BLaER1 (cell line): ENCODE measurements at regions not wholly inside any gene's neighbourhood (a gene's known extent, or its start where the extent isn't known, plus 50 kb on each side); places are given as distances from the start of the nearest gene placed in this dataset.

Experiments
- H3K27ac ChIP-seq: shearing (Covaris generic); formaldehyde crosslinking; 2 replicates; pipeline ENCODE4 v1.8.1; 2022
- H3K27me3 ChIP-seq: shearing (Covaris generic); formaldehyde crosslinking; 2 replicates; pipeline ENCODE4 v1.8.1; 2022
- H3K36me3 ChIP-seq: shearing (Covaris generic); formaldehyde crosslinking; 2 replicates; pipeline ENCODE4 v1.8.1; 2022
- H3K4me1 ChIP-seq: shearing (Covaris generic); formaldehyde crosslinking; 2 replicates; pipeline ENCODE4 v1.8.1; 2022
- H3K4me2 ChIP-seq: shearing (Covaris generic); formaldehyde crosslinking; 2 replicates; pipeline ENCODE4 v1.8.1; 2022
- H3K4me3 ChIP-seq: shearing (Covaris generic); formaldehyde crosslinking; 2 replicates; pipeline ENCODE4 v1.8.1; 2022
- H3K9ac ChIP-seq: shearing (Covaris generic); formaldehyde crosslinking; 2 replicates; pipeline ENCODE4 v1.8.1; 2022
- H3K9me3 ChIP-seq: shearing (Covaris generic); formaldehyde crosslinking; 2 replicates; pipeline ENCODE4 v1.8.1; 2022
- H4K20me1 ChIP-seq: shearing (Covaris generic); formaldehyde crosslinking; 2 replicates; pipeline ENCODE4 v1.8.1; 2022
- Cebpa-rat ChIP-seq: shearing (Covaris generic); IDR thresholded peaks from 2 replicates; pipeline ENCODE4 v1.8.1; 2022

DNA sequence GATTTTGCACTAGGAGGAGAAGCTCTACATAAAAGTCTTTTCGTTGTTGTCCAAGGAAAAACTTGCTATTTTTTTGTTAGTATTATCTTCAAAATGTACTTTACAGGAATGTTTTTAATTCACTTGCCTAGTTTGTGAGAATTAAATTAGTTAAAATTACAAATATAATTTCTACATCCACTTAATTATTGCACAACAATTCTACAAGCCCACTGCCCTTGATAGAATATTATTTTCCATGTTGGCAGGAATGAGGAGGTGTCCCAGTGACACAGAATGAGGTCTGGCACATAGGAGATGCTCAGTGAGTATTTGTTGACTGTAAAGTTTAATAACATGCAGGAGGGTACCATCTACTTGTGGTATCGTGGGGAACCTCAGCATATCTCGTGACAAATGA, 255.4 kb downstream of the SDHAF3 start:
- H3K9ac ChIP-seq: no peak overlapping the region
- no peaks in the 10 kb centered on the region for H3K36me3 ChIP-seq
- no peaks in the 10 kb centered on the region for H4K20me1 ChIP-seq
- no peaks in the 10 kb centered on the region for H3K27me3 ChIP-seq
- H3K4me3 ChIP-seq: no peak overlapping the region
- H3K9me3 ChIP-seq: no peaks in the 10 kb centered on the region
- H3K27ac ChIP-seq: no peak overlapping the region
- no peak for TF ChIP-seq Cebpa-rat
- no peaks in the 10 kb centered on the region for H3K4me1 ChIP-seq
- no peak overlapping the region for H3K4me2 ChIP-seq

DNA sequence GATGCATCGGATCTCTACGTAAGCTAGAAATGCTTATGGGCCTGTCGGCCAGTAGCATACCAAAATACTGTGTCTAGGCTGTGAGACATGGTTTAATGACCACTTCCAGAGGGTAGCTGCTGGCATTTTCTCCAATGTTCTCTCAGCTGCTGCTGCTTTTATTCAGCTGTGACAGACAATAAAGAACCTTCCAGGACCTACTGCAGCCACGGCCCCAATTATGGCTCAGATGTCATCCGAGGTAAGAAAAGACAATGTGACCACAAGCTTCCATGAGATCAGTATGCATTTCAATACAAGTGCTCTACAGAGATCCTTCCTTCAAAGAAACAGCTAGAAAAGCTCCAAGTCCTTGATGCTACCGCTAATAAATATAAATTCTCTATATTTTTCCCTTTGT, 256.2 kb downstream of the SDHAF3 start:
- H3K27ac ChIP-seq: no peak overlapping the region
- no peaks in the 10 kb centered on the region for H3K36me3 ChIP-seq
- no peaks in the 10 kb centered on the region for H3K4me1 ChIP-seq
- no peak for TF ChIP-seq Cebpa-rat
- H4K20me1 ChIP-seq: no peaks in the 10 kb centered on the region
- no peaks in the 10 kb centered on the region for H3K27me3 ChIP-seq
- H3K9me3 ChIP-seq: no peaks in the 10 kb centered on the region
- H3K4me2 ChIP-seq: no peak overlapping the region
- no peak overlapping the region for H3K4me3 ChIP-seq
- H3K9ac ChIP-seq: no peak overlapping the region

DNA sequence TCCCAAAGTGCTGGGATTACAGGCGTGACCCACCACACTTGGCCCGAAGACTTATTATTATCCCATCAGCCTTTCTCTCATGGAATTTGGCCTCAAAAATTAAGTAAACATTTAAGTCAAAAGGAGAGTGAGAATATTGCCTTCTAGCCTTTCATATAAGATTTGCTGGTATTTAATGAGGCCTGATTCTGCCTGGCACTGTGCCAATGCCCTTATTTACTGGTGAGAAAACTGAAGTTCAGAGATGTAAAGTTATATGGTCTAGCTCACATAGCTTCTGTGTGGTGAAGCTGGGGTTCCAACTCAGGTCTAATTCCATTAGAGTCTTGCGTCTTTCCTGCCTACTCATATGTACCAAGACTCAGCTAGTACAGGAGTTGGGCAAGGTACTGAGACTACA, 260.2 kb downstream of the SDHAF3 start:
- Histone ChIP-seq H3K36me3 (no peaks in the 10 kb centered on the region), H3K4me3 (no peak overlapping the region), H3K9ac (no peak overlapping the region), H3K27me3 (no peaks in the 10 kb centered on the region), H3K9me3 (no peaks in the 10 kb centered on the region), H3K4me2 (no peak overlapping the region), H4K20me1 (no peaks in the 10 kb centered on the region), H3K4me1 (no peaks in the 10 kb centered on the region), H3K27ac (no peak overlapping the region)
- TF ChIP-seq Cebpa-rat: no peak

DNA sequence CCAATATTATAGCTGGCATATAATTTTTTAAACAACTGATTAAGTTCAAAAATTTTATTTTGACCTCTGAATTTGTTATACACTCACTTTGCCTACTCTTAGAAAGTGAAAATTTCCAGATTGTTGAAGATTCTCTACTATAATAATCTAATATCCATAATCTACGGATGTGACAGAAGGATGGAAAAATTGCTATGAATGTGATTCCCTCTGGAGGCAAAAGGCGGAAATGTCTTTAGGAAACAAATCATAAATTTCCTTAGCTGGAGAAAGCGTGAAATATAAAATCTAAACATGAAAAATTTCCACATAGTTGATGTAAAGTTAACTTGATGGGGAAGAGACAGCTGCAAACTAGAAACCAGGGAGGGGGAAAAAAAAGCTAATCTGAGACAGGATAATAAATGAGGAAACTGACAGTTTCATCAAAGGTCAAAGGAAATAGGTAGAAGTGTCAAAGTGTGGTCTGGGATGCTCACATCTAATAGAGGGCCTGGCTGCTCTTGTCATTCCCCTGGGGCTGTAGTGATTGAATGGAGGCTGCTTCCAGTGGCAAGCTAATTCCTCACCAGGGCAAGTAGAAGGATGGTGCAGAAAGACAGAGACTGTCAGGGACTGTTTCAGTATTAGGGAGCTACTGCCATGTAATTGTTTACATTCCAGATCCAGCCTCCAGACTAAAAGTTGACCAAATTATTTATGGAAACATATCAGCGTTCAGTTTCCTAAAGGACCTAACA, 264.5 kb downstream of the SDHAF3 start:
- Histone ChIP-seq H4K20me1 (no peaks in the 10 kb centered on the region), H3K9ac (no peak overlapping the region), H3K36me3 (no peaks in the 10 kb centered on the region), H3K9me3 (no peaks in the 10 kb centered on the region), H3K4me1 (no peaks in the 10 kb centered on the region), H3K4me3 (no peak overlapping the region), H3K4me2 (no peak overlapping the region), H3K27ac (no peak overlapping the region), H3K27me3 (no peaks in the 10 kb centered on the region)
- TF ChIP-seq Cebpa-rat: no peak

DNA sequence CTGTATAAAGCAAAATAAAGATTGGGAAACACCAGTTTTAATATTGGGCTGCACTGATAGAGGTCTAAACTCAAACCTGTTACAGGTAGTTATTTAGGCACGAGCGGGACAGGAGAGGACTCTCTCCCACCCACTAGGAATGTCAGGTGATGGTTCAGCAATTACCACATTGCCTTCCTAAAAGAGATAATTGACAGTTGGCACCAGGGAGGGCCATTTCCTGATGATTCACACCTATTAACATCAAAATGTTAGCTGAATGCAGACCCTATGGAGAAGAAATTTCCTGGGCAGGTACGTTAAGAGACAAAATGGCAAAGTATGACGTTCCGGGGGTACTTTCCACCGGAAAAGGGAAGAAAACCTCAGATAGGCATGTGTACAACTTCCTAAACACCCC, 272.6 kb downstream of the SDHAF3 start:
- Histone ChIP-seq H3K9me3 (no peaks in the 10 kb centered on the region), H3K4me3 (no peak overlapping the region), H3K27me3 (no peaks in the 10 kb centered on the region), H4K20me1 (no peaks in the 10 kb centered on the region), H3K36me3 (no peaks in the 10 kb centered on the region), H3K4me1 (no peaks in the 10 kb centered on the region), H3K4me2 (no peak overlapping the region), H3K27ac (no peak overlapping the region), H3K9ac (no peak overlapping the region)
- TF ChIP-seq Cebpa-rat: no peak

DNA sequence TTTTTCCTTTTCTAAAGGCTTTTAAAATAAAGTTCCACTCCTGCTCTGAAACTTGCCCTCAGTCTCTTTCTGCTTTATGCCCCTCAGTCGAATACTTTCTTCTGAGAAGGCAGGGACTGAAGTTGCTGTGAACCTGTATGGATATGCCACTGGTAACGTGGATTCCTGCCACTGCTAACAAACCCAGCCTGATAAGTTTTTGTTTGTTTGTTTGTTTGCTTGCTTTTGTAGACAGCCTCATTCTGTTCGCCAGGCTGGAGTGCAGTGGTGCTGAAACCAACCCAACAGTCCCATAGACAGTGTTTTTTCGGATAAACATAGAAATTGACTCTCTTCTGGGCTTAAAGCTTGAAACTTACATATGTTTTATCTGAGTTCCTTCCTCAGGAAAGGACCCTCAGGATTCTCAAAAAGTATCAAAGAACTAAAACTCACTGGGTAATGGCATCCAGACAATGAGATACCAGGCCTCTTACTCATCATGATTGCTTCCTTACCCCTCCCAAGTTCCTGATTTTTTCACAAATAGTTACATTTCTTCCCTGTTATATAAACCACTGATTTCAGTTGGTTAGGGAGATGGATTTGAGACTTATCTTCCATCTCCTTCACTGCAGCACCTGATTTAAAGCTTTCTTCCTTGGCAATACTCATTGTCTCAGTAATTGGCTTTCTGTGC, 273.6 kb downstream of the SDHAF3 start:
- Histone ChIP-seq H4K20me1 (no peaks in the 10 kb centered on the region), H3K9ac (no peak overlapping the region), H3K4me2 (no peak overlapping the region), H3K4me1 (no peaks in the 10 kb centered on the region), H3K9me3 (no peaks in the 10 kb centered on the region), H3K36me3 (no peaks in the 10 kb centered on the region), H3K4me3 (no peak overlapping the region), H3K27ac (no peak overlapping the region), H3K27me3 (no peaks in the 10 kb centered on the region)
- no peak for TF ChIP-seq Cebpa-rat

DNA sequence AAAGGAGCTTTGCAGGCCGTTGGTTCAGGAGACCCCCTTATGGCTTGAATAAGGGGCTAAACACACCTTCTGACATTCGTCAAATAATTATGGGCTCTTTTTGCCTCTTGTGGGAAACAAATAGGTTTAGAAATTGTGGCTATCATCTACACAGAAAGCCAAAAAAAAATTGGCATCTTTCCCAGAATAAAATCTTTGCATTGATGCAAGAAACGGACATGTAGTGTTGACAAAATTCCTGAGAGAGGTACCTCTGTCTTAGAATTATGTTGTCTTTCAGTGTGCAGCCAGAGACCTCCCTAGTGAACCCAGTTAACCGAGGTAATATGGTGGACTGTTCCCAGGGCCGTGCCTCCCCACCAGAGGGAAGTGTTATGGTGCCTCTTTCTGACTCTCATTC, 283.9 kb downstream of the SDHAF3 start:
- no peak for TF ChIP-seq Cebpa-rat
- H3K9me3 ChIP-seq: no peaks in the 10 kb centered on the region
- no peaks in the 10 kb centered on the region for H3K36me3 ChIP-seq

DNA sequence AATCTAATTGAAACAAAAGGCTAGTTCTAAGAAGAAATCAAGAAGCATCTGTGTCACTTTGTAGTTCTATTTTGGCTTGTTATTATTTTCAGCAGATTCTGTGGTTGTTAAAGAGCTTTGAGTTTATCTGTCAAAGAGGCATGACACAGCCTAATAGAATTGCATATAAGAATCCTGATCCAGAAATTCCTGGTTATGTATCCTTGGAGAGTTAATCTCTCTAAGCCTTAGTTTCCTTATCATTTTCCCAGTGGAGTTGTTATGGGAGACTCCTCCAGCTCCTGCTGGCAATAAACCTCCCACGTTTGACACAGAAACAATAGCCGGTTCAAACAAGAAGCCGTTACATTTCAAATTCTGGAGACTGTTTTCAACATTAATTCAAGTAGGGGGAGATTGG, 288.3 kb downstream of the SDHAF3 start:
- H3K4me3 ChIP-seq: no peak overlapping the region
- no peaks in the 10 kb centered on the region for H3K27me3 ChIP-seq
- H3K4me1 ChIP-seq: no peaks in the 10 kb centered on the region
- H3K4me2 ChIP-seq: no peak overlapping the region
- no peaks in the 10 kb centered on the region for H3K9me3 ChIP-seq
- H3K36me3 ChIP-seq: no peaks in the 10 kb centered on the region
- H3K9ac ChIP-seq: no peak overlapping the region
- TF ChIP-seq Cebpa-rat: no peak
- no peak overlapping the region for H3K27ac ChIP-seq
- H4K20me1 ChIP-seq: no peaks in the 10 kb centered on the region

More for the DNA sequence above, 283.9 kb downstream of the SDHAF3 start:
- no peak overlapping the region for H3K9ac ChIP-seq
- no peaks in the 10 kb centered on the region for H3K27me3 ChIP-seq
- H3K4me2 ChIP-seq: no peak overlapping the region
- no peaks in the 10 kb centered on the region for H3K4me1 ChIP-seq
- H3K4me3 ChIP-seq: no peak overlapping the region
- no peak overlapping the region for H3K27ac ChIP-seq
- H4K20me1 ChIP-seq: no peaks in the 10 kb centered on the region

DNA sequence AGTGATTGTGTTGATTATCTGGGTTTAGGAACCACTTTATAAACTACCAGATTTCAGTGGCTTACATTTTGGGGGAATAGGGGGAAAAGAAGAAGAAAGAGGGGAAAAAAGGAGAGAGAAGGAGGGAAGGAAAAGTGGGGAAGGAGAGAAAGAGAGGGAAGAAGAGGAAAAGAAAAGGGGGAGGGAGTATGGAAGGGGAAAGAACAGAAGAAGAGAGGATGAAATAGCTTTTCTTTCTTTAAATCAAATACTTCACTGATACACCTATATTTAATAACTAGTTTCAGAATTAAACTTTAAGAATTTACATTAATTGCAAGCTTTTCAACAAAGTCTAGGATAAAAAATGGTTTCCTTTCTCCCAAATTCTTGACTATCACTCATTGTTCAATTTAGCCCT, 289.6 kb downstream of the SDHAF3 start:
- no peak overlapping the region for H3K27ac ChIP-seq
- H4K20me1 ChIP-seq: no peaks in the 10 kb centered on the region
- no peak overlapping the region for H3K9ac ChIP-seq
- H3K4me3 ChIP-seq: no peak overlapping the region
- no peaks in the 10 kb centered on the region for H3K4me1 ChIP-seq
- no peak for TF ChIP-seq Cebpa-rat
- no peaks in the 10 kb centered on the region for H3K36me3 ChIP-seq
- H3K27me3 ChIP-seq: no peaks in the 10 kb centered on the region
- no peaks in the 10 kb centered on the region for H3K9me3 ChIP-seq
- H3K4me2 ChIP-seq: no peak overlapping the region

DNA sequence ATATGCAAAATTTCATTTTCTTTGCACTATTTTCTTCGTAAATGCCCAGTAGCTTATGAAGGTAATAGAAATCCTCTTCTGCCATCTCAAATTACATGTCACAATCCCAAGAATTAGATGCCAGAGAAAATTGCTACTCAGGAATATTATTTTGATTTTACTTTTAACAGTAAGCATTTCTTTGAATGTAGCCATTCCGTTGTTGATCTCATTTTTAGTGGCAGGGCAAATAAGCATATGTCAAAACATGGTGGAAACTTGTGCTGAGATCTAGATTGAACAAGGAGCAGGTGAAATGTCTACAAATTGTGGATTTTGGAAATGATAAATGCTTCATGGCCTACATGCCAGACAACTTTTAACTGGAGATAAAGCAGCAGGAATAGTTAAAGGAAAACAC, 291.8 kb downstream of the SDHAF3 start:
- H3K4me3 ChIP-seq: no peak overlapping the region

More for the DNA sequence above, 291.8 kb downstream of the SDHAF3 start:
- Histone ChIP-seq H3K4me1 (no peaks in the 10 kb centered on the region), H3K27me3 (no peaks in the 10 kb centered on the region), H3K4me2 (no peak overlapping the region), H4K20me1 (no peaks in the 10 kb centered on the region), H3K27ac (no peak overlapping the region), H3K36me3 (no peaks in the 10 kb centered on the region), H3K9ac (no peak overlapping the region), H3K9me3 (no peaks in the 10 kb centered on the region)
- no peak for TF ChIP-seq Cebpa-rat
